ENCODE measurements at regions not wholly inside any gene's neighbourhood (a gene's known extent, or its start where the extent isn't known, plus 50 kb on each side); places are given as distances from the start of the nearest gene placed in this dataset.
"Not testable (repeated sequence)": the region's sequence is repeated elsewhere in the genome, so short reads cannot be mapped to it uniquely, and the experiment has no call there.

DNA sequence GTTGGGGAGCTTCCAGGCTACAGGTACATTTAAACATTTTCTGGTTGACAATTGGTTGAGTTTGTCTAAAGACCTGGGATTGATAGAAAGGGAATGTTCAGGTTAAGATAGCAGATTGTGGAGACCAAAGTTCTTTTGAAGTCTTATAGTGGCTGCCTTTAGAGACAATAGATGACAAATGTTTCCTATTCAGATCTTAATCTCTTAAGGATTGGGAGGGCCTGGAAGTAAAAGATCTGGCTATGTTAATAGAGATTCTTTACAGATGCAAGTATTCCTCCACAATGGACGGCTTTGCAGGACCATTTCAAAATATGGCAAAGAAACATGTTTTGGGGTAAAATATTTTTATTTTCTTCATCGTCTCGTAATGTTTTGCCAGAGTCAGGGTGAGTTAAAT is 128.7 kb upstream of the TSC22D1 start:
- H3K14ac ChIP-seq (ENCODE audit: insufficient read length); H3K36me3 ChIP-seq (ENCODE audit: control insufficient read depth in 2 of 4, insufficient read depth in 4 of 4, low read length in 3 of 4); H3K4ac ChIP-seq (replicated peaks; ENCODE audit: insufficient read length, low read depth, low read length); H2BK5ac ChIP-seq (ENCODE audit: low read depth, low read length); H2BK12ac ChIP-seq (ENCODE audit: low read depth, low read length); H2BK15ac ChIP-seq (ENCODE audit: low read length); H2AK5ac ChIP-seq (ENCODE audit: low read depth, low read length); H4K5ac ChIP-seq (ENCODE audit: insufficient read length, low read depth, low read length); H3K9me3 ChIP-seq (ENCODE audit: insufficient read depth in 2 of 2, low read depth in 1 of 2, low read length in 1 of 2); H3K4me2 ChIP-seq (ENCODE audit: insufficient read depth in 1 of 2, low read depth in 2 of 2, low read length in 2 of 2); H3K56ac ChIP-seq (replicated peaks; ENCODE audit: insufficient read length, low read depth, low read length); H2BK20ac ChIP-seq (ENCODE audit: low read length); H3K23ac ChIP-seq (ENCODE audit: insufficient read length); H3K79me1 ChIP-seq (ENCODE audit: low read depth, low read length); H3K4me1 ChIP-seq (replicated peaks in 1 of 4; ENCODE audit: control insufficient read depth in 3 of 4, insufficient read depth in 4 of 4, low read length in 3 of 4); H3K18ac ChIP-seq (ENCODE audit: extremely low read depth, low read length); H3K27ac ChIP-seq (ENCODE audit: low read depth, low read length); H3K27me3 ChIP-seq (replicated peaks in 1 of 4; ENCODE audit: control insufficient read depth in 3 of 4, extremely low read depth in 1 of 4, insufficient read depth in 3 of 4, low read length in 3 of 4); H3K9ac ChIP-seq (replicated peaks in 1 of 4; ENCODE audit: extremely low read depth in 1 of 4, low read depth in 3 of 4, low read length in 3 of 4); DNase-seq (ENCODE audit: low read depth in 1 of 2, low spot score in 2 of 2); H3K4me3 ChIP-seq (ENCODE audit: extremely low read depth in 1 of 4, insufficient read depth in 2 of 4, low read depth in 3 of 4, low read length in 4 of 4); H4K20me1 ChIP-seq (replicated peaks in 1 of 2; ENCODE audit: control insufficient read depth in 1 of 2, insufficient read depth in 2 of 2, low read length in 2 of 2); H2AFZ ChIP-seq (ENCODE audit: low read length); POLR2A ChIA-PET (ENCODE audit: partially characterized antibody); H2BK120ac ChIP-seq (replicated peaks; ENCODE audit: low read depth, low read length); H3K79me2 ChIP-seq (ENCODE audit: control insufficient read depth in 1 of 2, insufficient read depth in 2 of 2, low read length in 2 of 2); H4K8ac ChIP-seq (ENCODE audit: extremely low read depth, insufficient read depth, low read length); H4K91ac ChIP-seq (replicated peaks; ENCODE audit: insufficient read length, low read length); H3K23me2 ChIP-seq (ENCODE audit: low read depth, low read length); FAIRE-seq: not testable (repeated sequence)
- CTCF ChIA-PET (ENCODE audit: partially characterized antibody): interaction anchor here (0.6 kb wide), 1 partner anchor 74 kb away, joined by 3 read pairs; no protein-coding TSS in a partner anchor
- 85% methylated on average over 3 of the region's 3 CpGs; no CpG with 5 or more reads in 1 of the 2 experiments for WGBS, 2 experiments (ENCODE audit: extremely low coverage in 1 of 2, insufficient coverage in 1 of 2, insufficient read length in 1 of 2, insufficient replicate concordance in 2 of 2, low coverage in 1 of 2, low lambda C conversion rate in 2 of 2, missing lambda C conversion rate in 1 of 2)
